B cell (primary cell): ENCODE measurements at regions not wholly inside any gene's neighbourhood (a gene's known extent, or its start where the extent isn't known, plus 50 kb on each side); places are given as distances from the start of the nearest gene placed in this dataset.

Experiments
- ATAC-seq: fragments of 200-7000 bp; cut with Tn5 transposase; one replicate; pipeline ENCODE4 v1.10.0; 2021; ENCODE audit warnings: low read depth, mild to moderate bottlenecking, moderate number of reproducible peaks, moderate library complexity
- CTCF ChIA-PET: fragments of 350-600 bp; sonication (Branson Sonifier 250); formaldehyde crosslinking; loops from one replicate; lab custom pipeline; 2021; ENCODE audit warnings: antibody characterized with exemption, inconsistent platforms; lab: Charles Lee
- POLR2A ChIA-PET: fragments of 350-600 bp; sonication (Branson Sonifier 250); formaldehyde crosslinking; loops from one replicate; lab custom pipeline; 2021; ENCODE audit warnings: antibody characterized with exemption; lab: Charles Lee
- DNase-seq: peaks from one replicate; pipeline ENCODE4 v3.0.0; 2013
- H2AFZ ChIP-seq: 2 replicates; pipeline ENCODE4 v1.6.1; 2012; ENCODE audit warnings: mild to moderate bottlenecking, low read depth, low read length; ENCODE audit not compliant: insufficient read depth, poor library complexity, severe bottlenecking
- H3K27ac ChIP-seq, 2 donors: 1 replicate in 1 of 2; 2 replicates in 1 of 2; pipeline ENCODE4 v1.5.1; 2012 to 2013; ENCODE audit warnings: low read length in 2 of 2, mild to moderate bottlenecking in 2 of 2, moderate library complexity in 1 of 2
- H3K27me3 ChIP-seq, 4 experiments: fragments of 200-600 bp in 1 of 4; sonication (generic) in 1 of 4; replicated peaks in 1 of 4; 1 replicate in 2 of 4; 2 replicates in 2 of 4; pipeline versions ENCODE4 v1.6.1 to v1.7.0; 2013 to 2016; ENCODE audit warnings: low read length in 3 of 4, mild to moderate bottlenecking in 2 of 4, mixed read lengths in 1 of 4, moderate library complexity in 1 of 4; ENCODE audit not compliant: insufficient read depth in 4 of 4, control insufficient read depth in 3 of 4; ENCODE audit errors: control extremely low read depth in 1 of 4
- H3K36me3 ChIP-seq, 2 experiments: replicated peaks in 1 of 2; 1 replicate in 1 of 2; 2 replicates in 1 of 2; pipeline versions ENCODE4 v1.6.1 to v1.7.1; 2013; ENCODE audit warnings: low read length in 1 of 2; ENCODE audit not compliant: insufficient read depth in 2 of 2, control insufficient read depth in 1 of 2; ENCODE audit errors: control extremely low read depth in 1 of 2, extremely low read depth in 1 of 2
- H3K4me1 ChIP-seq, 2 donors: fragments of 200-600 bp in 1 of 2; sonication (generic) in 1 of 2; 1 replicate in 1 of 2; 2 replicates in 1 of 2; pipeline versions ENCODE4 v1.5.1 to v1.6.1; 2013 to 2017; ENCODE audit warnings: low read length in 2 of 2; ENCODE audit not compliant: control insufficient read depth in 2 of 2, insufficient read depth in 2 of 2
- H3K4me2 ChIP-seq: replicated peaks from 2 replicates; pipeline ENCODE3; 2012; ENCODE audit warnings: mild to moderate bottlenecking, low read depth, low read length; ENCODE audit not compliant: poor library complexity, severe bottlenecking
- H3K4me3 ChIP-seq, 5 experiments: fragments of 200-600 bp in 1 of 5; sonication (generic) in 1 of 5; 1 replicate in 3 of 5; 2 replicates in 2 of 5; pipeline versions ENCODE4 v1.5.1 to v1.7.0; 2011 to 2016; ENCODE audit warnings: low read length in 4 of 5, mild to moderate bottlenecking in 4 of 5, low read depth in 2 of 5, control low read depth in 1 of 5, moderate library complexity in 1 of 5; ENCODE audit not compliant: insufficient read depth in 1 of 5; ENCODE audit errors: control extremely low read depth in 1 of 5, extremely low read depth in 1 of 5
- H3K79me2 ChIP-seq: fragments of 200-600 bp; sonication (generic); one replicate; pipeline ENCODE4 v1.6.0; 2016; ENCODE audit warnings: low read length; ENCODE audit not compliant: control insufficient read depth, insufficient read depth
- H3K9ac ChIP-seq: fragments of 200-600 bp; sonication (generic); 2 replicates; pipeline ENCODE4 v1.6.1; 2017; ENCODE audit warnings: mild to moderate bottlenecking, low read length, moderate library complexity
- H3K9me3 ChIP-seq, 3 donors: one replicate each; pipeline versions ENCODE4 v1.6.1 to v1.7.1; 2013; ENCODE audit warnings: low read length in 2 of 3; ENCODE audit not compliant: control insufficient read depth in 2 of 3, insufficient read depth in 1 of 3; ENCODE audit errors: control extremely low read depth in 1 of 3
- H4K20me1 ChIP-seq: 2 replicates; pipeline ENCODE4 v1.6.0; 2012; ENCODE audit warnings: mild to moderate bottlenecking, low read length; ENCODE audit not compliant: insufficient read depth, control insufficient read depth, poor library complexity, severe bottlenecking
- H3K27ac Mint-ChIP-seq: one replicate; pipeline ENCODE4 v1.8.0; 2021; ENCODE audit warnings: mixed read lengths
- H3K27me3 Mint-ChIP-seq: one replicate; pipeline ENCODE4 v1.8.0; 2021; ENCODE audit warnings: mixed read lengths
- H3K4me1 Mint-ChIP-seq: one replicate; pipeline ENCODE4 v1.8.0; 2021; ENCODE audit warnings: mixed read lengths
- H3K4me3 Mint-ChIP-seq: one replicate; pipeline ENCODE4 v1.8.0; 2021; ENCODE audit warnings: mixed read lengths
- H3K9me3 Mint-ChIP-seq: one replicate; pipeline ENCODE4 v1.8.0; 2022; ENCODE audit warnings: mixed read lengths; ENCODE audit not compliant: insufficient read depth
- CTCF ChIP-seq: fragments of 200-600 bp; IDR thresholded peaks from one replicate; pipeline ENCODE4 v1.8.0; 2022; ENCODE audit warnings: antibody characterized with exemption, mild to moderate bottlenecking
- EZH2 ChIP-seq: IDR thresholded peaks from 2 replicates; pipeline ENCODE4 v1.6.1; 2012; ENCODE audit warnings: borderline replicate concordance, low read depth, mild to moderate bottlenecking, moderate library complexity, low read length; ENCODE audit not compliant: insufficient read depth, poor library complexity, severe bottlenecking
- WGBS: methylation state at CpG from one replicate; pipeline ENCODE4 v1.1.5; 2013; ENCODE audit warnings: missing lambda C conversion rate; ENCODE audit not compliant: insufficient coverage; 5-methylcytosine and 5-hydroxymethylcytosine counted together
- intact Hi-C: fragments of 100-400 bp; cut with micrococcal nuclease; formaldehyde crosslinking; loops from one replicate; pipeline ENCODE4 v1.10.0; 2022

DNA sequence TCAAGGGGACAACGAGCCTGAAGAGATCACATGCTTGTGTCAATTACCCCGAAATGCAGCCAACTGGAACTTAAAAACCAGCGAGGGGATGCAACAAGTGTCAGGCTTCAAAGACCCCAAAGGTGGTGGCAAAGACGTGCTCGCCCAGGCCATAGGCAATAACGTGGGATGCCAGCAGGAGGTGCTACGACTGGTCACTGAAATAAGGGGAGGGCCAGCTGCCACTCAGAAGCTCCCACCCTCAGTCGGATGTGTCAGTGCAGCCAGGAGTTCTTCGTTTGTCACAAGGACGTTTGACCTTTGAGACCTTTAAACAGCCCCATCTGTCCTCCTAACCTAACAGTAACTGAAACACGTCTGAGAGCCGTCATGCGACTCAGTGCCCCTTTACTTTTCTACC lies 556.8 kb upstream of the PCDH10 start:
- 88% methylated on average over 13 of the region's 13 CpGs for WGBS
- Mint-ChIP-seq H3K9me3 (no peaks in the 10 kb centered on the region), H3K27me3 (no peaks in the 10 kb centered on the region), H3K4me1 (no peaks in the 10 kb centered on the region), H3K4me3 (no peak overlapping the region), H3K27ac (no peak overlapping the region)
- H3K4me3 ChIP-seq: no peak overlapping the region
- TF ChIP-seq CTCF (no peak), EZH2 (no peak)
- no peak overlapping the region for H3K9ac ChIP-seq
- no peaks in the 10 kb centered on the region for H3K27me3 ChIP-seq
- H4K20me1 ChIP-seq: no peaks in the 10 kb centered on the region
- CTCF ChIA-PET: no interaction called here
- H3K27ac ChIP-seq: no peak overlapping the region
- no peaks in the 10 kb centered on the region for H3K9me3 ChIP-seq
- H3K4me1 ChIP-seq: no peaks in the 10 kb centered on the region
- H3K79me2 ChIP-seq: no peaks in the 10 kb centered on the region
- no peak overlapping the region for H3K4me2 ChIP-seq
- intact Hi-C loops: no loop called here
- DNase-seq: no peak
- H2AFZ ChIP-seq: no peak overlapping the region
- H3K36me3 ChIP-seq: no peaks in the 10 kb centered on the region
- POLR2A ChIA-PET: no interaction called here
- no peak for ATAC-seq

DNA sequence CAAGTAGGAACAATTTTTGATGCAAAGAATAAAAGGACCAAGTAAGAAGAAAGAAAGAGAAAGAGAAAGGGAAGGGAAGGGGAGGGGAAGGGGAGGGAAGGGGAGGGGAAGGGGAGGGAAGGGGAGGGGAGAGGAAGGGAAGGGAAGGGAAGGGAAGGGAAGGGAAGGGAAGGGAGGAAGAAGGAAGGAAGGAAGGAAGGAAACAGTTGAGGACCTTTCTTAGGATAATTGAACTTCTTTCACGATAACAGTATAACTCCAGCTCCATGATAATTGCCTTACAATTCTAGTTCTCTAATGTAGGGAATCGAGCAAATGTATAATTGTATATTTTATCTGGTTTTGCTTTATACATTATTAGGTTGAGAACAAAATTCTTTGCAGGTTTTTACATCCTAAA lies 556.2 kb upstream of the PCDH10 start:
- Mint-ChIP-seq H3K4me1 (no peaks in the 10 kb centered on the region), H3K9me3 (no peaks in the 10 kb centered on the region), H3K27me3 (no peaks in the 10 kb centered on the region), H3K4me3 (no peak overlapping the region), H3K27ac (no peak overlapping the region)
- no peaks in the 10 kb centered on the region for H3K27me3 ChIP-seq
- no peak overlapping the region for H3K4me2 ChIP-seq
- ATAC-seq (no peak), DNase-seq (no peak)
- H3K4me3 ChIP-seq: no peak overlapping the region
- no peak for TF ChIP-seq EZH2
- TF ChIP-seq CTCF: no peak
- H3K27ac ChIP-seq: no peak overlapping the region
- no peaks in the 10 kb centered on the region for H3K4me1 ChIP-seq
- H4K20me1 ChIP-seq: no peaks in the 10 kb centered on the region
- H3K9me3 ChIP-seq: no peaks in the 10 kb centered on the region
- no peak overlapping the region for H2AFZ ChIP-seq
- intact Hi-C loops: no loop called here
- H3K79me2 ChIP-seq: no peaks in the 10 kb centered on the region
- no peak overlapping the region for H3K9ac ChIP-seq
- H3K36me3 ChIP-seq: no peaks in the 10 kb centered on the region
- no CpG with 5 or more reads among the region's 2 CpGs for WGBS
- ChIA-PET POLR2A (no interaction called here), CTCF (no interaction called here)
